ENCODE measurements at regions not wholly inside any gene's neighbourhood (a gene's known extent, or its start where the extent isn't known, plus 50 kb on each side); places are given as distances from the start of the nearest gene placed in this dataset.

GRCh38 chr12:20309504-20310148 is 58.7 kb upstream of the PDE3A start:
- Histone ChIP-seq H3K9me3 (ENCODE audit: low read length) (peaks cover 3% of the 10 kb centered on the region), H3K36me3 (ENCODE audit: insufficient read depth, low read length) (no peaks in the 10 kb centered on the region), H3K4me3 (ENCODE audit: low read length) (no peak overlapping the region), H3K4me1 (ENCODE audit: insufficient read depth, low read length) (no peaks in the 10 kb centered on the region), H3K27ac (ENCODE audit: low read depth, low read length) (no peak overlapping the region), H3K27me3 (ENCODE audit: insufficient read depth, low read length, poor library complexity, severe bottlenecking) (no peaks in the 10 kb centered on the region)
- Mint-ChIP-seq H3K36me3 (peaks cover 0 to 5% (median 0%) of the 10 kb centered on the region in 3 donors), H3K27me3 (no peaks in the 10 kb centered on the region), H3K4me1 (no peaks in the 10 kb centered on the region), H3K27ac (no peak overlapping the region), H3K9me3 (peaks cover 4 to 25% (median 13%) of the 10 kb centered on the region in 5 donors), H3K4me3 (no peak overlapping the region)
- DNase-seq = no peak
- POLR2A ChIA-PET = no interaction called here
- CTCF ChIA-PET = no interaction called here

- Histone ChIP-seq H3K36me3 (ENCODE audit: insufficient read depth, low read length) (no peaks in the 10 kb centered on the region), H3K9me3 (ENCODE audit: low read length) (no peaks in the 10 kb centered on the region), H3K27ac (ENCODE audit: low read depth, low read length) (no peak overlapping the region), H3K27me3 (ENCODE audit: insufficient read depth, low read length, poor library complexity, severe bottlenecking) (no peaks in the 10 kb centered on the region), H3K4me3 (ENCODE audit: low read length) (no peak overlapping the region), H3K4me1 (ENCODE audit: insufficient read depth, low read length) (no peaks in the 10 kb centered on the region)
- CTCF ChIA-PET = no interaction called here
- Mint-ChIP-seq H3K4me3 (no peak overlapping the region), H3K4me1 (no peaks in the 10 kb centered on the region), H3K27ac (no peak overlapping the region), H3K36me3 (no peaks in the 10 kb centered on the region), H3K9me3 (peaks cover 0 to 10% (median 0%) of the 10 kb centered on the region in 5 donors), H3K27me3 (no peaks in the 10 kb centered on the region)
- DNase-seq = no peak
- POLR2A ChIA-PET = no interaction called here
Measured at GRCh38 chr12:20314328-20314727, 54.0 kb upstream of the PDE3A start.

GRCh38 chr12:20317554-20317953 is 50.8 kb upstream of the PDE3A start:
- peaks cover 0 to 10% (median 0%) of the 10 kb centered on the region in 5 donors for H3K9me3 Mint-ChIP-seq
- H3K27ac Mint-ChIP-seq = no peak overlapping the region
- H3K27me3 Mint-ChIP-seq = no peaks in the 10 kb centered on the region
- CTCF ChIA-PET = no interaction called here
- DNase-seq = no peak
- no peak overlapping the region for H3K4me3 Mint-ChIP-seq
- POLR2A ChIA-PET = no interaction called here
- Histone ChIP-seq H3K9me3 (ENCODE audit: low read length) (no peaks in the 10 kb centered on the region), H3K4me3 (ENCODE audit: low read length) (no peak overlapping the region), H3K27ac (ENCODE audit: low read depth, low read length) (no peak overlapping the region), H3K36me3 (ENCODE audit: insufficient read depth, low read length) (no peaks in the 10 kb centered on the region), H3K27me3 (ENCODE audit: insufficient read depth, low read length, poor library complexity, severe bottlenecking) (no peaks in the 10 kb centered on the region), H3K4me1 (ENCODE audit: insufficient read depth, low read length) (no peaks in the 10 kb centered on the region)
- H3K36me3 Mint-ChIP-seq = no peaks in the 10 kb centered on the region
- no peaks in the 10 kb centered on the region for H3K4me1 Mint-ChIP-seq
